ENCODE measurements at regions not wholly inside any gene's neighbourhood (a gene's known extent, or its start where the extent isn't known, plus 50 kb on each side); places are given as distances from the start of the nearest gene placed in this dataset.

GRCh38 chr9:4421847-4422246, 68.4 kb upstream of the SLC1A1 start:
- TF ChIP-seq CTCF (IDR thresholded peaks at IDR 0.05; ENCODE audit: low read length) (no peak), EZH2phosphoT487 (IDR thresholded peaks at IDR 0.05; ENCODE audit: low read length) (no peak), EZH2 (optimal IDR thresholded peaks at IDR 0.05; ENCODE audit: low read depth, low read length) (no peak)

Measured in MM.1S (cell line).